Panc1 (cell line): ENCODE measurements at regions not wholly inside any gene's neighbourhood (a gene's known extent, or its start where the extent isn't known, plus 50 kb on each side); places are given as distances from the start of the nearest gene placed in this dataset.
"Not testable (repeated sequence)": the region's sequence is repeated elsewhere in the genome, so short reads cannot be mapped to it uniquely, and the experiment has no call there.

Experiments
- ATAC-seq: fragments of 200-7000 bp; cut with Tn5 transposase; 2 replicates; pipeline ENCODE4 v1.9.1; 2020; ENCODE audit warnings: mild to moderate bottlenecking, moderate library complexity
- BruUV-seq: library from RNA; stranded (reverse); fragments of 400-500 nt; replicated peaks from 2 replicates; lab custom pipeline; 2021; lab: Mats Ljungman, UMichigan
- CTCF ChIA-PET: fragments of 300-600 bp; sonication (Branson Sonifier 250); formaldehyde crosslinking; loops from one replicate; lab custom pipeline; 2022; ENCODE audit warnings: antibody characterized with exemption; lab: Charles Lee
- POLR2A ChIA-PET: fragments of 300-600 bp; sonication (Branson Sonifier 250); formaldehyde crosslinking; loops from one replicate; lab custom pipeline; 2022; ENCODE audit warnings: antibody characterized with exemption; lab: Charles Lee
- DNase-seq: peaks from one replicate; pipeline ENCODE4 v3.0.0-alpha.2; 2010; ENCODE audit warnings: low read depth, low spot score
- H3K27ac ChIP-seq: 2 replicates; pipeline ENCODE4 v1.5.1; 2011; ENCODE audit warnings: mild to moderate bottlenecking, low read length, inconsistent platforms
- H3K27me3 ChIP-seq: fragments of 200-500 bp; sonication (Bioruptor generic); 2 replicates; pipeline ENCODE4 v1.6.0; 2014; ENCODE audit warnings: low read length, inconsistent platforms; ENCODE audit not compliant: control insufficient read depth, insufficient read depth
- H3K36me3 ChIP-seq: fragments of 200-500 bp; sonication (Bioruptor generic); 2 replicates; pipeline ENCODE4 v1.5.1; 2014; ENCODE audit warnings: inconsistent platforms, mild to moderate bottlenecking, low read length, moderate library complexity; ENCODE audit not compliant: control insufficient read depth, insufficient read depth
- H3K4me1 ChIP-seq: 2 replicates; pipeline ENCODE4 v1.5.1; 2011; ENCODE audit warnings: inconsistent platforms, mild to moderate bottlenecking, low read length, moderate library complexity; ENCODE audit not compliant: control insufficient read depth, insufficient read depth
- H3K4me3 ChIP-seq, 2 experiments: 2 replicates each; pipeline ENCODE4 v1.5.1; 2011 to 2012; ENCODE audit warnings: low read depth in 2 of 2, low read length in 2 of 2, mild to moderate bottlenecking in 2 of 2, inconsistent platforms in 1 of 2, moderate library complexity in 1 of 2
- H3K9me3 ChIP-seq: fragments of 200-500 bp; sonication (Bioruptor generic); 2 replicates; pipeline ENCODE4 v1.5.1; 2014; ENCODE audit warnings: low read depth, mild to moderate bottlenecking, inconsistent platforms, low read length, moderate library complexity; ENCODE audit not compliant: control insufficient read depth, insufficient read depth
- POLR2AphosphoS5 ChIP-seq: IDR thresholded peaks from 2 replicates; pipeline ENCODE4 v1.6.1; 2012; ENCODE audit warnings: mild to moderate bottlenecking, low read depth, low read length, moderate library complexity
- SIN3A ChIP-seq: IDR thresholded peaks from 2 replicates; pipeline ENCODE4 v1.6.1; 2012; ENCODE audit warnings: low read depth, mild to moderate bottlenecking, low read length, moderate library complexity, borderline replicate concordance; ENCODE audit not compliant: insufficient read depth
- TCF7L2 ChIP-seq: IDR thresholded peaks from 2 replicates; pipeline ENCODE4 v1.6.1; 2011; ENCODE audit warnings: mild to moderate bottlenecking, low read depth, low read length, inconsistent platforms
- in situ Hi-C: cut with HindIII; loops from 2 replicates; pipeline ENCODE4 v1.10.0; 2016; ENCODE audit warnings: low sequenced_read_pairs, low pct_unique_long_range_greater_than_20kb
- intact Hi-C: fragments of 100-400 bp; cut with micrococcal nuclease; formaldehyde crosslinking; loops from one replicate; pipeline ENCODE4 v1.10.0; 2022; ENCODE audit not compliant: unreplicated experiment
- TF ChIP-seq, protein P1 (sequence below), 2 experiments: IDR thresholded peaks; 2 replicates each; pipeline ENCODE4 v1.6.1; 2011 to 2012; ENCODE audit warnings: low read depth in 2 of 2, control low read depth in 1 of 2, low read length in 1 of 2, mild to moderate bottlenecking in 1 of 2, moderate library complexity in 1 of 2; ENCODE audit not compliant: insufficient read depth in 1 of 2
- TF ChIP-seq, protein P2 (sequence below): fragments of 450-650 bp; IDR thresholded peaks from 2 replicates; pipeline ENCODE4 v1.5.1; 2017; ENCODE audit warnings: mild to moderate bottlenecking

DNA sequence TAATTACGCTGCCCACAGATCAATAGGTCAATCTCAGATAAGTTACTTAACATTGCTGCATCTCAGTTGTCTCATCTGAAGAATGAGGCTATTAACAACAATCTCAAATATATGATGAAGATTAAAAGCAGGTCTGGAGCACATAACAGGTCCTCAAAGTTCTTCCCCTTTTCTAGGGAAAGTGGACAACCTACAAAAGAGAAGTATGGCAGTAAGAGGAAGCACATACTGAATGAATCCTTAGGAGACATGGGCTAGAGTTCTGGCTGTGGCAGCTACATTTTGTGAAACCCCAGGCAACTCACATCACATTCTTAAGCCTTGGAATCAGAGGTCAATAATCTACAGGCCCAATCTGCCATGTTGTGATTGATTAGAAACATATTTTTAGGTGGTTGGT is 180.6 kb downstream of the PCTP start:
- POLR2A ChIA-PET = no interaction called here
- DNase-seq (no peak), ATAC-seq (no peak)
- TF ChIP-seq POLR2AphosphoS5 (no peak), TCF7L2 (no peak), SIN3A (no peak)
- TF ChIP-seq, protein P1, sequence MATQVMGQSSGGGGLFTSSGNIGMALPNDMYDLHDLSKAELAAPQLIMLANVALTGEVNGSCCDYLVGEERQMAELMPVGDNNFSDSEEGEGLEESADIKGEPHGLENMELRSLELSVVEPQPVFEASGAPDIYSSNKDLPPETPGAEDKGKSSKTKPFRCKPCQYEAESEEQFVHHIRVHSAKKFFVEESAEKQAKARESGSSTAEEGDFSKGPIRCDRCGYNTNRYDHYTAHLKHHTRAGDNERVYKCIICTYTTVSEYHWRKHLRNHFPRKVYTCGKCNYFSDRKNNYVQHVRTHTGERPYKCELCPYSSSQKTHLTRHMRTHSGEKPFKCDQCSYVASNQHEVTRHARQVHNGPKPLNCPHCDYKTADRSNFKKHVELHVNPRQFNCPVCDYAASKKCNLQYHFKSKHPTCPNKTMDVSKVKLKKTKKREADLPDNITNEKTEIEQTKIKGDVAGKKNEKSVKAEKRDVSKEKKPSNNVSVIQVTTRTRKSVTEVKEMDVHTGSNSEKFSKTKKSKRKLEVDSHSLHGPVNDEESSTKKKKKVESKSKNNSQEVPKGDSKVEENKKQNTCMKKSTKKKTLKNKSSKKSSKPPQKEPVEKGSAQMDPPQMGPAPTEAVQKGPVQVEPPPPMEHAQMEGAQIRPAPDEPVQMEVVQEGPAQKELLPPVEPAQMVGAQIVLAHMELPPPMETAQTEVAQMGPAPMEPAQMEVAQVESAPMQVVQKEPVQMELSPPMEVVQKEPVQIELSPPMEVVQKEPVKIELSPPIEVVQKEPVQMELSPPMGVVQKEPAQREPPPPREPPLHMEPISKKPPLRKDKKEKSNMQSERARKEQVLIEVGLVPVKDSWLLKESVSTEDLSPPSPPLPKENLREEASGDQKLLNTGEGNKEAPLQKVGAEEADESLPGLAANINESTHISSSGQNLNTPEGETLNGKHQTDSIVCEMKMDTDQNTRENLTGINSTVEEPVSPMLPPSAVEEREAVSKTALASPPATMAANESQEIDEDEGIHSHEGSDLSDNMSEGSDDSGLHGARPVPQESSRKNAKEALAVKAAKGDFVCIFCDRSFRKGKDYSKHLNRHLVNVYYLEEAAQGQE (IDR thresholded peaks at IDR 0.05; ENCODE audit: insufficient read depth in 1 of 2, low read depth in 2 of 2, low read length in 1 of 2) = no peak
- TF ChIP-seq, protein P2, sequence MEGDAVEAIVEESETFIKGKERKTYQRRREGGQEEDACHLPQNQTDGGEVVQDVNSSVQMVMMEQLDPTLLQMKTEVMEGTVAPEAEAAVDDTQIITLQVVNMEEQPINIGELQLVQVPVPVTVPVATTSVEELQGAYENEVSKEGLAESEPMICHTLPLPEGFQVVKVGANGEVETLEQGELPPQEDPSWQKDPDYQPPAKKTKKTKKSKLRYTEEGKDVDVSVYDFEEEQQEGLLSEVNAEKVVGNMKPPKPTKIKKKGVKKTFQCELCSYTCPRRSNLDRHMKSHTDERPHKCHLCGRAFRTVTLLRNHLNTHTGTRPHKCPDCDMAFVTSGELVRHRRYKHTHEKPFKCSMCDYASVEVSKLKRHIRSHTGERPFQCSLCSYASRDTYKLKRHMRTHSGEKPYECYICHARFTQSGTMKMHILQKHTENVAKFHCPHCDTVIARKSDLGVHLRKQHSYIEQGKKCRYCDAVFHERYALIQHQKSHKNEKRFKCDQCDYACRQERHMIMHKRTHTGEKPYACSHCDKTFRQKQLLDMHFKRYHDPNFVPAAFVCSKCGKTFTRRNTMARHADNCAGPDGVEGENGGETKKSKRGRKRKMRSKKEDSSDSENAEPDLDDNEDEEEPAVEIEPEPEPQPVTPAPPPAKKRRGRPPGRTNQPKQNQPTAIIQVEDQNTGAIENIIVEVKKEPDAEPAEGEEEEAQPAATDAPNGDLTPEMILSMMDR = no peak
- no TSS peak for BruUV-seq
- Histone ChIP-seq H3K27ac (no peak overlapping the region), H3K9me3 (no peaks in the 10 kb centered on the region), H3K4me3 (no peak overlapping the region), H3K4me1 (no peaks in the 10 kb centered on the region), H3K27me3 (no peaks in the 10 kb centered on the region), H3K36me3 (no peaks in the 10 kb centered on the region)
- in situ Hi-C loops (no loop called here), intact Hi-C loops (no loop called here)
- CTCF ChIA-PET = no interaction called here

DNA sequence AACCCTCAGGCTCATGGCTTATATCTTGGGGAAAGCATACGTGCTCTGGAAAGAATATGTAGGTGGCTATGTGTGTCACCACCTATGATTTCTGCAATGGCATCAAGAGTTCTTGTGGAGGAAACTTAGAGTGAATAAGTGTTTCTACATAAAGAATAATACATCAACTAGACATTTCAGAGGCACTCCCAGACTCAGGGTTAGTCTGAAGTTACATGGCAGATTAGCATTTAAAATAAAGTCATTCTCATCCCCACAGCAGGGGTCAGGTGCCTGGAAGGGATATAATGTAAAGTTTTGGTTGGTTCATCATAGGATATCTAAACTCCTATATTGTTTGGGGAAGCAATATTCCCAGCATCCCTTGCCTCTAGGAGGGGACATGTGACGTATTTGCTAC is 182.1 kb downstream of the PCTP start:
- in situ Hi-C loops = no loop called here
- no peaks in the 10 kb centered on the region for H3K27me3 ChIP-seq
- H3K36me3 ChIP-seq = no peaks in the 10 kb centered on the region
- H3K9me3 ChIP-seq = no peaks in the 10 kb centered on the region
- no peaks in the 10 kb centered on the region for H3K4me1 ChIP-seq
- DNase-seq = no peak
- CTCF ChIA-PET = no interaction called here
- intact Hi-C loops = no loop called here
- H3K27ac ChIP-seq = no peak overlapping the region
- H3K4me3 ChIP-seq = no peak overlapping the region
- TF ChIP-seq POLR2AphosphoS5 (no peak), SIN3A (no peak), TCF7L2 (no peak)
- TF ChIP-seq, protein P2 = no peak
- TF ChIP-seq, protein P1 (IDR thresholded peaks at IDR 0.05; ENCODE audit: insufficient read depth in 1 of 2, low read depth in 2 of 2, low read length in 1 of 2) = no peak
- ATAC-seq = no peak
- no TSS peak for BruUV-seq
- POLR2A ChIA-PET = no interaction called here

DNA sequence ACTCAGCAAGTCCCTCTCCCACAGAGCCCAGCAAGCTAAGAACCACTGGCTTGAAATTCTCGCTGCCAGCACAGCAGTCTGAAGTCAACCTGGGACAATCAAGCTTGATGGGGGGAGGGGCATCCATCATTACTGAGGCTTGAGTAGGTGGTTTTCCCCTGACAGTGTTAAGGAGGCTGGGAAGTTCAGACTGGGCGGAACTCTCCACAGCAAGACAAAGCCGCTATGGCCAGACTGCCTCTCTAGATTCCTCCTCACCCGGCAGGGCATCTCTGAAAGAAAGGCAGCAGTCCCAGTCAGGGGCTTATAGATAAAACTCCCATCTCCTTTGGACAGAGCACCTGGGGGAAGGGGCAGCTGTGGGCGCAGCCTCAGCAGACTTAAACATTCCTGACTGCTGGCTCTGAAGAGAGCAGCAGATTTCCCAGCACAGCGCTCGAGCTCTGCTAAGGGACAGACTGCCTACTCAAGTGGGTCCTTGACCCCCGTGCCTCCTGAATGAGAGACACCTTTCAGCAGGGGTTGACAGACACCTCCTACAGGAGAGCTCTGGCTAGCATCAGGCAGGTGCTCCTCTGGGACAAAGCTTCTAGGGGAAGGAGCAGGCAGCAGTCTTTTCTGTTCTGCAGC is 188.4 kb downstream of the PCTP start:
- BruUV-seq, CTCF ChIA-PET, H3K4me3 ChIP-seq, in situ Hi-C loops, POLR2A ChIA-PET, DNase-seq, H3K36me3 ChIP-seq, ATAC-seq, H3K4me1 ChIP-seq, H3K27me3 ChIP-seq, H3K27ac ChIP-seq, H3K9me3 ChIP-seq, intact Hi-C loops: not testable (repeated sequence)
